ENCODE measurements at regions not wholly inside any gene's neighbourhood (a gene's known extent, or its start where the extent isn't known, plus 50 kb on each side); places are given as distances from the start of the nearest gene placed in this dataset.

GRCh38 chr9:79490657-79491248 lies 81.0 kb upstream of the TLE4 start:
- no peak for TF ChIP-seq CTCF (IDR thresholded peaks at IDR 0.05 in 4 of 5, conservative IDR thresholded peaks at IDR 0.05 in 1 of 5)
- TF ChIP-seq POLR2A (IDR thresholded peaks at IDR 0.05): no peak

Measured in gastrocnemius medialis (tissue), 4 donors.